ENCODE measurements at regions not wholly inside any gene's neighbourhood (a gene's known extent, or its start where the extent isn't known, plus 50 kb on each side); places are given as distances from the start of the nearest gene placed in this dataset.

DNA sequence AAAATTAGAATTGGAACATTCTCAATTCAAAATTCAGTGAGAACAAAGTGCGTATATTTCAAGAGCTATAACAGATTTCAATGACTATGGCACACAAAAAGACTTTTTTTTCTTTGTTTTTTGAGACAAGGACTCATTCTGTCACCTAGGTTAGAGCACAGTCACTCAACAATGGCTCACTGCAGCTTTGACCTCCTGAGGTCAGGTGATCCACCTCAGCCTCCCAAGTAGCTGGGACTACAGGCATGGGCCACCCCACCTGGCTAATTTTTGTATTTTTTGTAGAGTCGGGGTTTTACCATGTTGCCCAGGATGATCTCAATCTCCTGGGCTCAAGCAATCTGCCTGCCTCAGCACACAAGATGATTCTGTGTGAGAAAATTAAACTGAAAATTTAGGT, 51.5 kb downstream of the PIK3C2A start:
- Histone ChIP-seq H3K27ac (ENCODE audit: low read depth in 2 of 2, low read length in 1 of 2) (no peak overlapping the region), H3F3A (replicated peaks; ENCODE audit: insufficient read depth) (peaks cover 14% of the 10 kb centered on the region), H4K20me1 (ENCODE audit: insufficient read depth) (peaks cover 8% of the 10 kb centered on the region; the same call in 1 of the 2 replicates), H3K9me3 (no peaks in the 10 kb centered on the region), H3K4me1 (ENCODE audit: control insufficient read depth in 1 of 2, insufficient read depth in 2 of 2, low read depth in 1 of 2, low read length in 1 of 2) (peaks cover 0 to 2% of the 10 kb centered on the region in 2 experiments; a peak in 1 of 4 replicates), H3K9me2 (no peaks in the 10 kb centered on the region), H3K36me3 (replicated peaks in 1 of 2; ENCODE audit: control insufficient read depth in 1 of 2, insufficient read depth in 2 of 2, low read length in 1 of 2) (peaks cover 17 to 22% of the 10 kb centered on the region in 2 experiments), H2AFZ (ENCODE audit: low read depth) (no peak overlapping the region), H3K4me2 (no peak overlapping the region), H3K9ac (no peak overlapping the region), H3K27me3 (ENCODE audit: insufficient read depth) (no peaks in the 10 kb centered on the region), H3K4me3 (ENCODE audit: low read depth in 2 of 2, low read length in 1 of 2) (no peak overlapping the region), H3K79me2 (ENCODE audit: insufficient read depth) (peaks cover 52% of the 10 kb centered on the region; the same call in 1 of the 2 replicates)
- POLR2A ChIA-PET: no interaction called here
- no peak for DNase-seq
- CTCF ChIA-PET: no interaction called here
- TF ChIP-seq, protein P1, sequence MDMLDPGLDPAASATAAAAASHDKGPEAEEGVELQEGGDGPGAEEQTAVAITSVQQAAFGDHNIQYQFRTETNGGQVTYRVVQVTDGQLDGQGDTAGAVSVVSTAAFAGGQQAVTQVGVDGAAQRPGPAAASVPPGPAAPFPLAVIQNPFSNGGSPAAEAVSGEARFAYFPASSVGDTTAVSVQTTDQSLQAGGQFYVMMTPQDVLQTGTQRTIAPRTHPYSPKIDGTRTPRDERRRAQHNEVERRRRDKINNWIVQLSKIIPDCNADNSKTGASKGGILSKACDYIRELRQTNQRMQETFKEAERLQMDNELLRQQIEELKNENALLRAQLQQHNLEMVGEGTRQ (IDR thresholded peaks at IDR 0.05; ENCODE audit: borderline replicate concordance, low read depth, low read length): no peak
- TF ChIP-seq GATA2 (CRISPR knock-in tag; IDR thresholded peaks at IDR 0.05): no peak
- WGBS (ENCODE audit: low lambda C conversion rate): 98% methylated on average over 2 of the region's 2 CpGs

DNA sequence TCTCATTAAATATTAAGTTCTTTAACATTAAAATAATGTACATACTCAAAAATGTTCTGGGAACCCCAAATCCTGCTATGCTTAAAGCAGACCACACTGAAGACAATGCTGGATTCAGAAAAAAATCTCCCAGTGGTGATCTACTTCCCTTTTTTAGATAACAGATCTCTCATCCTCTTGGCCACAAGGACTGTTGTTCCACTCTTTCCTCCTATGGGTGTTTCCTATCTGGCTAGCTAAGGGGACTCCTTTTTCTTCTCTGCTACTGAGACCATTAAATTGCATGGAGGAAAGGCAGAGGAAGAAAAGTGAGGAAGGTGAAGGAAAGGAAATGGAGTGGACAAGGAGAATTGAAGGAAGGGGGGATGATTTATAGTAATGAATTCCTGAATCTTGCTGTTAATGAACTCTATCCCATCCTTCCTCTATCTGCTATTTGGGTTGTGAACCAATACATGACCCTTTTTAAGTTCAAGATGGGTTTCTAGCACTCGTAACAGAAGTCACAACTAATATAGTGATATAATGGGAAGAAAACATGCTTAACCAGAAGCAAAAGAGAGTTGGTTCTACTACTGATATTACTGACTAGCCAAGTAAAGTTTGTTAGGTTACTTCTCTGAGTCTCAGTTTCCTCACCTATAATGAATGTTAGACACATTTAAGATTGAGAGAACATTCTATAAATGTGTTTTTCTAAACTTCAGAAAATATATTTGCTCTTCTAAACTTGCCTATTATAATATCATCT, 53.2 kb downstream of the PIK3C2A start:
- Histone ChIP-seq H3K27ac (ENCODE audit: low read depth in 2 of 2, low read length in 1 of 2) (no peak overlapping the region), H3K27me3 (ENCODE audit: insufficient read depth) (no peaks in the 10 kb centered on the region), H2AFZ (ENCODE audit: low read depth) (no peak overlapping the region), H3K4me3 (ENCODE audit: low read depth in 2 of 2, low read length in 1 of 2) (no peak overlapping the region), H4K20me1 (ENCODE audit: insufficient read depth) (peaks cover 7% of the 10 kb centered on the region; the same call in 1 of the 2 replicates), H3K9me3 (no peaks in the 10 kb centered on the region), H3K4me2 (no peak overlapping the region), H3K9ac (no peak overlapping the region), H3K4me1 (ENCODE audit: control insufficient read depth in 1 of 2, insufficient read depth in 2 of 2, low read depth in 1 of 2, low read length in 1 of 2) (peaks cover 0 to 2% of the 10 kb centered on the region in 2 experiments; a peak in 1 of 4 replicates), H3K79me2 (ENCODE audit: insufficient read depth) (peaks cover 37% of the 10 kb centered on the region; the same call in 1 of the 2 replicates), H3K36me3 (replicated peaks in 1 of 2; ENCODE audit: control insufficient read depth in 1 of 2, insufficient read depth in 2 of 2, low read length in 1 of 2) (peaks cover 23 to 28% of the 10 kb centered on the region in 2 experiments), H3F3A (replicated peaks; ENCODE audit: insufficient read depth) (peaks cover 11% of the 10 kb centered on the region), H3K9me2 (no peaks in the 10 kb centered on the region)
- TF ChIP-seq, protein P1 (IDR thresholded peaks at IDR 0.05; ENCODE audit: borderline replicate concordance, low read depth, low read length): no peak
- no peak for DNase-seq
- 96% methylated on average over 1 of the region's 1 CpG for WGBS (ENCODE audit: low lambda C conversion rate)
- POLR2A ChIA-PET: interaction anchor here (0.6 kb wide), 1 partner anchor 77 kb away, joined by 3 read pairs; the partner anchor contains the start of gene RPS13
- CTCF ChIA-PET: no interaction called here

DNA sequence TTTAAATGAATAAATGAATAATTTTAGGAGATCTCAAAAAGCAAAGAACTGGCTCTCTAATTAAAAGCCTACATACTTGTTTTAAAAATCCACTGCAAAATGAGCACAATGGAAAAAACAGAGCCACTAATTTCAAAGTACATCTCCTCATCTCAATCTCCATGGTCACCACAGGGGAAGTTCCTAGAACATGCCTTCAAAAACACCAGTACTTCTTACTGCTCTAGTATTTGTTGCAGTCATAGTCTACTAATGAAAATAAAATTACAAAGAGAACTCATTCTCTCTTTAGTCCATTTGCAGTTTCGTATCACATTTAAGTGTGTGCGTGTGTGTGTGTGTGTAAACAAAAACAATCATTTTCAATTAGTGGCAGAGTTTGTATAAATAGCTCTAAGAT, 54.0 kb downstream of the PIK3C2A start:
- H3K27ac ChIP-seq (ENCODE audit: low read depth in 2 of 2, low read length in 1 of 2): no peak overlapping the region
- 92% methylated on average over 2 of the region's 2 CpGs for WGBS (ENCODE audit: low lambda C conversion rate)
- no peaks in the 10 kb centered on the region for H4K20me1 ChIP-seq (ENCODE audit: insufficient read depth)
- H3F3A ChIP-seq (replicated peaks; ENCODE audit: insufficient read depth): peaks cover 15% of the 10 kb centered on the region
- H3K4me2 ChIP-seq: no peak overlapping the region
- H3K9me3 ChIP-seq: no peaks in the 10 kb centered on the region
- H3K4me3 ChIP-seq (ENCODE audit: low read depth in 2 of 2, low read length in 1 of 2): no peak overlapping the region
- DNase-seq: no peak
- H3K4me1 ChIP-seq (ENCODE audit: control insufficient read depth in 1 of 2, insufficient read depth in 2 of 2, low read depth in 1 of 2, low read length in 1 of 2): peaks cover 0 to 5% of the 10 kb centered on the region in 2 experiments; a peak in 1 of 4 replicates
- H3K9me2 ChIP-seq: no peaks in the 10 kb centered on the region
- ChIA-PET CTCF (no interaction called here), POLR2A (no interaction called here)
- no peak overlapping the region for H3K9ac ChIP-seq
- H3K27me3 ChIP-seq (ENCODE audit: insufficient read depth): no peaks in the 10 kb centered on the region
- peaks cover 30 to 32% of the 10 kb centered on the region in 2 experiments for H3K36me3 ChIP-seq (replicated peaks in 1 of 2; ENCODE audit: control insufficient read depth in 1 of 2, insufficient read depth in 2 of 2, low read length in 1 of 2)
- peaks cover 34% of the 10 kb centered on the region; the same call in 1 of the 2 replicates for H3K79me2 ChIP-seq (ENCODE audit: insufficient read depth)
- no peak overlapping the region for H2AFZ ChIP-seq (ENCODE audit: low read depth)
- TF ChIP-seq GABPA (IDR thresholded peaks at IDR 0.05; ENCODE audit: low read depth): no peak
- TF ChIP-seq, protein P2, sequence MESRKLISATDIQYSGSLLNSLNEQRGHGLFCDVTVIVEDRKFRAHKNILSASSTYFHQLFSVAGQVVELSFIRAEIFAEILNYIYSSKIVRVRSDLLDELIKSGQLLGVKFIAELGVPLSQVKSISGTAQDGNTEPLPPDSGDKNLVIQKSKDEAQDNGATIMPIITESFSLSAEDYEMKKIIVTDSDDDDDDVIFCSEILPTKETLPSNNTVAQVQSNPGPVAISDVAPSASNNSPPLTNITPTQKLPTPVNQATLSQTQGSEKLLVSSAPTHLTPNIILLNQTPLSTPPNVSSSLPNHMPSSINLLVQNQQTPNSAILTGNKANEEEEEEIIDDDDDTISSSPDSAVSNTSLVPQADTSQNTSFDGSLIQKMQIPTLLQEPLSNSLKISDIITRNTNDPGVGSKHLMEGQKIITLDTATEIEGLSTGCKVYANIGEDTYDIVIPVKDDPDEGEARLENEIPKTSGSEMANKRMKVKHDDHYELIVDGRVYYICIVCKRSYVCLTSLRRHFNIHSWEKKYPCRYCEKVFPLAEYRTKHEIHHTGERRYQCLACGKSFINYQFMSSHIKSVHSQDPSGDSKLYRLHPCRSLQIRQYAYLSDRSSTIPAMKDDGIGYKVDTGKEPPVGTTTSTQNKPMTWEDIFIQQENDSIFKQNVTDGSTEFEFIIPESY (IDR thresholded peaks at IDR 0.05; ENCODE audit: borderline replicate concordance, low read depth): no peak
- TF ChIP-seq SMC3 (IDR thresholded peaks at IDR 0.05; ENCODE audit: low read depth, low read length): no peak
- no peak for TF ChIP-seq RFX5 (IDR thresholded peaks at IDR 0.05; ENCODE audit: low read length)
- TF ChIP-seq SIN3A (IDR thresholded peaks at IDR 0.05; ENCODE audit: borderline replicate concordance, low read depth, low read length): no peak
- TF ChIP-seq POLR2AphosphoS5 (IDR thresholded peaks at IDR 0.05; ENCODE audit: low read depth, low read length): no peak
- TF ChIP-seq EZH2phosphoT487 (IDR thresholded peaks at IDR 0.05; ENCODE audit: borderline replicate concordance, low read depth): no peak
- TF ChIP-seq, protein P3, sequence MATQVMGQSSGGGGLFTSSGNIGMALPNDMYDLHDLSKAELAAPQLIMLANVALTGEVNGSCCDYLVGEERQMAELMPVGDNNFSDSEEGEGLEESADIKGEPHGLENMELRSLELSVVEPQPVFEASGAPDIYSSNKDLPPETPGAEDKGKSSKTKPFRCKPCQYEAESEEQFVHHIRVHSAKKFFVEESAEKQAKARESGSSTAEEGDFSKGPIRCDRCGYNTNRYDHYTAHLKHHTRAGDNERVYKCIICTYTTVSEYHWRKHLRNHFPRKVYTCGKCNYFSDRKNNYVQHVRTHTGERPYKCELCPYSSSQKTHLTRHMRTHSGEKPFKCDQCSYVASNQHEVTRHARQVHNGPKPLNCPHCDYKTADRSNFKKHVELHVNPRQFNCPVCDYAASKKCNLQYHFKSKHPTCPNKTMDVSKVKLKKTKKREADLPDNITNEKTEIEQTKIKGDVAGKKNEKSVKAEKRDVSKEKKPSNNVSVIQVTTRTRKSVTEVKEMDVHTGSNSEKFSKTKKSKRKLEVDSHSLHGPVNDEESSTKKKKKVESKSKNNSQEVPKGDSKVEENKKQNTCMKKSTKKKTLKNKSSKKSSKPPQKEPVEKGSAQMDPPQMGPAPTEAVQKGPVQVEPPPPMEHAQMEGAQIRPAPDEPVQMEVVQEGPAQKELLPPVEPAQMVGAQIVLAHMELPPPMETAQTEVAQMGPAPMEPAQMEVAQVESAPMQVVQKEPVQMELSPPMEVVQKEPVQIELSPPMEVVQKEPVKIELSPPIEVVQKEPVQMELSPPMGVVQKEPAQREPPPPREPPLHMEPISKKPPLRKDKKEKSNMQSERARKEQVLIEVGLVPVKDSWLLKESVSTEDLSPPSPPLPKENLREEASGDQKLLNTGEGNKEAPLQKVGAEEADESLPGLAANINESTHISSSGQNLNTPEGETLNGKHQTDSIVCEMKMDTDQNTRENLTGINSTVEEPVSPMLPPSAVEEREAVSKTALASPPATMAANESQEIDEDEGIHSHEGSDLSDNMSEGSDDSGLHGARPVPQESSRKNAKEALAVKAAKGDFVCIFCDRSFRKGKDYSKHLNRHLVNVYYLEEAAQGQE (IDR thresholded peaks at IDR 0.05; ENCODE audit: low read depth, low read length): no peak
- TF ChIP-seq RCOR1 (IDR thresholded peaks at IDR 0.05; ENCODE audit: low read length): no peak
- TF ChIP-seq RAD21 (IDR thresholded peaks at IDR 0.05; ENCODE audit: low read length): no peak
